HG02943 (cell line): ENCODE measurements at regions not wholly inside any gene's neighbourhood (a gene's known extent, or its start where the extent isn't known, plus 50 kb on each side); places are given as distances from the start of the nearest gene placed in this dataset.
"Not testable (repeated sequence)": the region's sequence is repeated elsewhere in the genome, so short reads cannot be mapped to it uniquely, and the experiment has no call there.

Source experiments
- ATAC-seq: cut with Tn5 transposase; IDR thresholded peaks from one replicate; pipeline ENCODE4 v1.9.1; 2021; ENCODE audit warnings: mild to moderate bottlenecking, low read depth, moderate library complexity; ENCODE audit not compliant: unreplicated experiment

- no peak for ATAC-seq
Observed at GRCh38 chr4:12145768-12146167, 717.1 kb upstream of the HS3ST1 start.

GRCh38 chr4:12145106-12145505 lies 716.4 kb upstream of the HS3ST1 start:
- no peak for ATAC-seq

GRCh38 chr4:12144051-12144450 lies 715.4 kb upstream of the HS3ST1 start:
- no peak for ATAC-seq

- ATAC-seq: no peak
Observed at GRCh38 chr4:12140864-12141263, 712.2 kb upstream of the HS3ST1 start.

GRCh38 chr4:12139296-12139695 lies 710.6 kb upstream of the HS3ST1 start:
- no peak for ATAC-seq

GRCh38 chr4:12138488-12138887 lies 709.8 kb upstream of the HS3ST1 start:
- ATAC-seq: no peak

GRCh38 chr4:12137575-12137974 lies 708.9 kb upstream of the HS3ST1 start:
- no peak for ATAC-seq

- no peak for ATAC-seq
Observed at GRCh38 chr4:12126474-12126873, 697.8 kb upstream of the HS3ST1 start.

GRCh38 chr4:12124138-12124537 lies 695.4 kb upstream of the HS3ST1 start:
- ATAC-seq: no peak

GRCh38 chr4:12123707-12124106 lies 695.0 kb upstream of the HS3ST1 start:
- ATAC-seq: no peak

GRCh38 chr4:12122316-12122715 lies 693.6 kb upstream of the HS3ST1 start:
- ATAC-seq: no peak

GRCh38 chr4:12120968-12121367 lies 692.3 kb upstream of the HS3ST1 start:
- no peak for ATAC-seq

- no peak for ATAC-seq
Observed at GRCh38 chr4:12118651-12119213, 690.0 kb upstream of the HS3ST1 start.

GRCh38 chr4:12116009-12116552 lies 687.4 kb upstream of the HS3ST1 start:
- ATAC-seq: no peak

GRCh38 chr4:12110627-12111026 lies 681.9 kb upstream of the HS3ST1 start:
- ATAC-seq: no peak

GRCh38 chr4:12109056-12109455 lies 680.4 kb upstream of the HS3ST1 start:
- not testable (repeated sequence) for ATAC-seq

GRCh38 chr4:12105519-12105918 lies 676.8 kb upstream of the HS3ST1 start:
- ATAC-seq: no peak

GRCh38 chr4:12089920-12090319 lies 661.2 kb upstream of the HS3ST1 start:
- ATAC-seq: not testable (repeated sequence)

GRCh38 chr4:12084690-12085089 lies 656.0 kb upstream of the HS3ST1 start:
- ATAC-seq: no peak

- no peak for ATAC-seq
Observed at GRCh38 chr4:12071316-12071715, 642.6 kb upstream of the HS3ST1 start.

GRCh38 chr4:12053966-12054365 lies 625.3 kb upstream of the HS3ST1 start:
- no peak for ATAC-seq

- no peak for ATAC-seq
Observed at GRCh38 chr4:12053556-12053955, 624.9 kb upstream of the HS3ST1 start.

- no peak for ATAC-seq
Observed at GRCh38 chr4:12050357-12050756, 621.7 kb upstream of the HS3ST1 start.
